Fibroblast of lung (primary cell): ENCODE measurements at regions not wholly inside any gene's neighbourhood (a gene's known extent, or its start where the extent isn't known, plus 50 kb on each side); places are given as distances from the start of the nearest gene placed in this dataset.
"Not testable (repeated sequence)": the region's sequence is repeated elsewhere in the genome, so short reads cannot be mapped to it uniquely, and the experiment has no call there.

Source experiments
- EZH2 ChIP-seq: IDR thresholded peaks from 2 replicates; pipeline ENCODE4 v1.5.1; 2012; ENCODE audit warnings: low read length, control low read depth, mild to moderate bottlenecking; ENCODE audit errors: missing control alignments
- TF ChIP-seq, protein P1 (sequence below), 2 donors: IDR thresholded peaks in 1 of 2; conservative IDR thresholded peaks in 1 of 2; 1 replicate in 1 of 2; 2 replicates in 1 of 2; pipeline ENCODE4 v1.5.1; 2011 to 2012; ENCODE audit warnings: low read length in 2 of 2, control low read depth in 1 of 2, inconsistent platforms in 1 of 2, low read depth in 1 of 2, mild to moderate bottlenecking in 1 of 2

DNA sequence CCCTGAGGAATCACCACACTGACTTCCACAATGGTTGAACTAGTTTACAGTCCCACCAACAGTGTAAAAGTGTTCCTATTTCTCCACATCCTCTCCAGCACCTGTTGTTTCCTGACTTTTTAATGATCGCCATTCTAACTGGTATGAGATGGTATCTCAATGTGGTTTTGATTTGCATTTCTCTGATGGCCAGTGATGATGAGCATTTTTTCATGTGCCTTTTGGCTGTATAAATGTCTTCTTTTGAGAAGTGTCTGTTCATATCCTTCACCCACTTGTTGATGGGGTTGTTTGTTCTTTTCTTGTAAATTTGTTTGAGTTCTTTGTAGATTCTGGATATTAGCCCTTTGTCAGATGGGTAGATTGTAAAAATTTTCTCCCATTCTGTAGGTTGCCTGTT is 106.9 kb upstream of the TMEM164 start:
- TF ChIP-seq, protein P1, sequence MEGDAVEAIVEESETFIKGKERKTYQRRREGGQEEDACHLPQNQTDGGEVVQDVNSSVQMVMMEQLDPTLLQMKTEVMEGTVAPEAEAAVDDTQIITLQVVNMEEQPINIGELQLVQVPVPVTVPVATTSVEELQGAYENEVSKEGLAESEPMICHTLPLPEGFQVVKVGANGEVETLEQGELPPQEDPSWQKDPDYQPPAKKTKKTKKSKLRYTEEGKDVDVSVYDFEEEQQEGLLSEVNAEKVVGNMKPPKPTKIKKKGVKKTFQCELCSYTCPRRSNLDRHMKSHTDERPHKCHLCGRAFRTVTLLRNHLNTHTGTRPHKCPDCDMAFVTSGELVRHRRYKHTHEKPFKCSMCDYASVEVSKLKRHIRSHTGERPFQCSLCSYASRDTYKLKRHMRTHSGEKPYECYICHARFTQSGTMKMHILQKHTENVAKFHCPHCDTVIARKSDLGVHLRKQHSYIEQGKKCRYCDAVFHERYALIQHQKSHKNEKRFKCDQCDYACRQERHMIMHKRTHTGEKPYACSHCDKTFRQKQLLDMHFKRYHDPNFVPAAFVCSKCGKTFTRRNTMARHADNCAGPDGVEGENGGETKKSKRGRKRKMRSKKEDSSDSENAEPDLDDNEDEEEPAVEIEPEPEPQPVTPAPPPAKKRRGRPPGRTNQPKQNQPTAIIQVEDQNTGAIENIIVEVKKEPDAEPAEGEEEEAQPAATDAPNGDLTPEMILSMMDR (conservative IDR thresholded peaks at IDR 0.05 in 1 of 2, IDR thresholded peaks at IDR 0.05 in 1 of 2; ENCODE audit: low read depth in 1 of 2, low read length in 2 of 2), result not testable (repeated sequence)
- not testable (repeated sequence) for TF ChIP-seq EZH2
